Endothelial cell of umbilical vein (primary cell): ENCODE measurements at regions not wholly inside any gene's neighbourhood (a gene's known extent, or its start where the extent isn't known, plus 50 kb on each side); places are given as distances from the start of the nearest gene placed in this dataset.

Experiments used
- BruUV-seq: library from RNA; stranded (reverse); fragments of 400-500 nt; replicated peaks from 2 replicates; lab custom pipeline; 2021; lab: Mats Ljungman, UMichigan
- CTCF ChIA-PET: fragments of 300-600, 350-600 bp; sonication (Branson Sonifier 250); formaldehyde crosslinking; loops from one replicate; lab custom pipeline; 2021; ENCODE audit warnings: antibody characterized with exemption, inconsistent platforms; lab: Charles Lee
- POLR2A ChIA-PET: fragments of 300-600, 350-600 bp; sonication (Branson Sonifier 250); formaldehyde crosslinking; loops from one replicate; lab custom pipeline; 2021; ENCODE audit warnings: antibody characterized with exemption, inconsistent platforms; lab: Charles Lee
- DNase-seq: peaks from one replicate; pipeline ENCODE4 v3.0.0-alpha.2; 2011; ENCODE audit warnings: low read depth, low spot score
- FAIRE-seq: peaks from 2 replicates; lab custom pipeline; 2011; peaks lifted over from hg19 to GRCh38; lab: Jason Lieb, UNC
- H2AFZ ChIP-seq: 2 replicates; pipeline ENCODE4 v1.6.0; 2012; ENCODE audit warnings: low read depth, low read length, control low read depth, inconsistent platforms
- H3K27ac ChIP-seq: 2 replicates; pipeline ENCODE4 v1.5.1; 2011; ENCODE audit warnings: low read depth, mild to moderate bottlenecking, control low read depth, low read length, moderate library complexity; ENCODE audit not compliant: insufficient read depth
- H3K27me3 ChIP-seq, 2 experiments: 2 replicates each; pipeline versions ENCODE4 v1.6.0 to v1.6.1; 2011; ENCODE audit warnings: low read length in 2 of 2, mixed read lengths in 1 of 2; ENCODE audit not compliant: control insufficient read depth in 2 of 2, insufficient read depth in 2 of 2
- H3K36me3 ChIP-seq, 2 experiments: 2 replicates in 1 of 2; 3 replicates in 1 of 2; pipeline ENCODE4 v1.5.1; 2011; ENCODE audit warnings: low read length in 2 of 2, mild to moderate bottlenecking in 1 of 2, moderate library complexity in 1 of 2; ENCODE audit not compliant: control insufficient read depth in 2 of 2, insufficient read depth in 2 of 2; ENCODE audit errors: extremely low read depth in 1 of 2
- H3K4me1 ChIP-seq: 3 replicates; pipeline ENCODE4 v1.5.1; 2011; ENCODE audit warnings: mild to moderate bottlenecking, low read length; ENCODE audit not compliant: control insufficient read depth, insufficient read depth; ENCODE audit errors: extremely low read depth
- H3K4me2 ChIP-seq: 2 replicates; pipeline ENCODE4 v1.6.1; 2011; ENCODE audit warnings: low read length, control low read depth, mixed read lengths; ENCODE audit not compliant: insufficient read depth
- H3K4me3 ChIP-seq, 3 experiments: fragments of 200-600 bp in 1 of 3; sonication (generic), shearing (Covaris generic) in 1 of 3; replicated peaks in 1 of 3; 2 replicates each; pipeline ENCODE4 v1.5.1; 2011 to 2016; ENCODE audit warnings: control low read depth in 3 of 3, low read length in 3 of 3, mild to moderate bottlenecking in 2 of 3, inconsistent platforms in 1 of 3, low read depth in 1 of 3, moderate library complexity in 1 of 3; ENCODE audit not compliant: insufficient read depth in 1 of 3
- H3K79me2 ChIP-seq: 2 replicates; pipeline ENCODE4 v1.6.0; 2012; ENCODE audit warnings: low read length, inconsistent platforms; ENCODE audit not compliant: control insufficient read depth, insufficient read depth
- H3K9ac ChIP-seq: replicated peaks from 2 replicates; pipeline ENCODE3; 2011; ENCODE audit warnings: low read length, control low read depth; ENCODE audit not compliant: insufficient read depth; ENCODE audit errors: extremely low read depth
- H3K9me1 ChIP-seq: replicated peaks from 3 replicates; pipeline ENCODE4 v1.6.0; 2011; ENCODE audit warnings: mild to moderate bottlenecking, low read length; ENCODE audit not compliant: control insufficient read depth, insufficient read depth; ENCODE audit errors: extremely low read depth
- H3K9me3 ChIP-seq: replicated peaks from 2 replicates; pipeline ENCODE4 v1.5.1; 2012; ENCODE audit warnings: low read length, inconsistent platforms; ENCODE audit not compliant: control insufficient read depth, insufficient read depth
- H4K20me1 ChIP-seq: replicated peaks from 2 replicates; pipeline ENCODE3; 2011; ENCODE audit warnings: mild to moderate bottlenecking, low read length; ENCODE audit not compliant: control insufficient read depth, insufficient read depth; ENCODE audit errors: extremely low read depth
- CTCF ChIP-seq, 2 donors: IDR thresholded peaks; 1 replicate in 1 of 2; 2 replicates in 1 of 2; pipeline ENCODE4 v1.5.1; 2011; ENCODE audit warnings: low read length in 2 of 2, mild to moderate bottlenecking in 2 of 2, moderate library complexity in 2 of 2, control low read depth in 1 of 2, inconsistent platforms in 1 of 2, low read depth in 1 of 2; ENCODE audit not compliant: insufficient read depth in 1 of 2; ENCODE audit errors: extremely low read depth in 1 of 2
- EZH2 ChIP-seq: IDR thresholded peaks from 2 replicates; pipeline ENCODE4 v1.6.1; 2012; ENCODE audit warnings: borderline replicate concordance, low read depth, mild to moderate bottlenecking, moderate library complexity, low read length, inconsistent platforms; ENCODE audit not compliant: severe bottlenecking
- FOS ChIP-seq: IDR thresholded peaks from 2 replicates; pipeline ENCODE4 v1.6.1; 2011; ENCODE audit warnings: mild to moderate bottlenecking, low read length, moderate library complexity, borderline replicate concordance; ENCODE audit not compliant: insufficient read depth
- GATA2 ChIP-seq: IDR thresholded peaks from 2 replicates; pipeline ENCODE4 v1.7.0; 2011; ENCODE audit warnings: low read depth, mild to moderate bottlenecking, moderate library complexity, mixed read lengths, low read length; ENCODE audit not compliant: insufficient read length, insufficient read depth
- JUN ChIP-seq: IDR thresholded peaks from 2 replicates; pipeline ENCODE4 v1.6.1; 2011; ENCODE audit warnings: borderline replicate concordance, low read depth; ENCODE audit not compliant: insufficient read length, insufficient read depth
- MAX ChIP-seq: IDR thresholded peaks from 2 replicates; pipeline ENCODE4 v1.6.1; 2011; ENCODE audit not compliant: insufficient read depth, insufficient read length
- MYC ChIP-seq: IDR thresholded peaks from one replicate; pipeline ENCODE4 v1.6.1; 2011; ENCODE audit warnings: mild to moderate bottlenecking, low read depth, low read length
- POLR2A ChIP-seq: IDR thresholded peaks from 2 replicates; pipeline ENCODE4 v1.6.1; 2012; ENCODE audit warnings: low read depth, mild to moderate bottlenecking, control low read depth, low read length
- POLR2AphosphoS5 ChIP-seq: IDR thresholded peaks from 2 replicates; pipeline ENCODE4 v1.6.1; 2012; ENCODE audit warnings: low read depth, mild to moderate bottlenecking, control low read depth, low read length, moderate library complexity; ENCODE audit not compliant: insufficient read depth
- dilution Hi-C: fragments of 300-500 bp; cut with MboI; formaldehyde crosslinking; loops from one replicate; pipeline ENCODE4 v1.15.0; 2019; ENCODE audit warnings: low sequenced_read_pairs; ENCODE audit not compliant: extremely low pct_ligation_motif_present
- intact Hi-C: fragments of 100-400 bp; cut with micrococcal nuclease; formaldehyde crosslinking; loops from one replicate; pipeline ENCODE4 v1.10.0; 2022

- Histone ChIP-seq H3K36me3 (no peaks in the 10 kb centered on the region), H3K27me3 (no peaks in the 10 kb centered on the region), H3K4me3 (no peak overlapping the region), H3K9me1 (no peaks in the 10 kb centered on the region), H2AFZ (no peak overlapping the region), H3K4me1 (no peaks in the 10 kb centered on the region), H3K9me3 (no peaks in the 10 kb centered on the region), H3K9ac (no peak overlapping the region), H3K27ac (no peak overlapping the region), H4K20me1 (no peaks in the 10 kb centered on the region), H3K79me2 (no peaks in the 10 kb centered on the region), H3K4me2 (no peak overlapping the region)
- dilution Hi-C loops (no loop called here), intact Hi-C loops (no loop called here)
- BruUV-seq, result no TSS peak
- FAIRE-seq, result no peak
- TF ChIP-seq JUN, result no peak
- no peak for TF ChIP-seq MAX
- TF ChIP-seq FOS, result no peak
- TF ChIP-seq MYC, result no peak
- TF ChIP-seq POLR2AphosphoS5, result no peak
- no peak for TF ChIP-seq GATA2
- TF ChIP-seq CTCF (IDR thresholded peaks at IDR 0.05; ENCODE audit: extremely low read depth in 1 of 2, insufficient read depth in 1 of 2, low read depth in 1 of 2, low read length in 2 of 2), result no peak
- TF ChIP-seq POLR2A, result no peak
- TF ChIP-seq EZH2, result no peak
- POLR2A ChIA-PET, result no interaction called here
- CTCF ChIA-PET, result no interaction called here
- DNase-seq, result no peak
Observed at GRCh38 chr6:163863565-163863964, 449.0 kb downstream of the QKI start.
